SHP77 (cell line): ENCODE measurements at regions not wholly inside any gene's neighbourhood (a gene's known extent, or its start where the extent isn't known, plus 50 kb on each side); places are given as distances from the start of the nearest gene placed in this dataset.

ENCODE experiments used
- DNase-seq, 2 experiments: peaks; one replicate each; lab custom pipeline; 2025; lab: John Stamatoyannopoulos, UW

- no peak for DNase-seq
Measured at GRCh38 chr16:54628796-54629625, 301.7 kb upstream of the IRX5 start.

- no peak for DNase-seq
Measured at GRCh38 chr16:54627616-54628015, 303.0 kb upstream of the IRX5 start.

GRCh38 chr16:54623636-54624035 lies 307.0 kb upstream of the IRX5 start:
- no peak for DNase-seq

GRCh38 chr16:54620197-54620596 lies 310.5 kb upstream of the IRX5 start:
- DNase-seq, result no peak

- no peak for DNase-seq
Measured at GRCh38 chr16:54616610-54617009, 314.1 kb upstream of the IRX5 start.

- no peak for DNase-seq
Measured at GRCh38 chr16:54605536-54606066, 319.0 kb upstream of the IRX3 start.

GRCh38 chr16:54602666-54603065 lies 316.1 kb upstream of the IRX3 start:
- no peak for DNase-seq

GRCh38 chr16:54597222-54597621 lies 310.6 kb upstream of the IRX3 start:
- DNase-seq, result no peak

GRCh38 chr16:54595621-54596020 lies 309.0 kb upstream of the IRX3 start:
- DNase-seq, result no peak

GRCh38 chr16:54594601-54595391 lies 308.2 kb upstream of the IRX3 start:
- DNase-seq, result no peak

GRCh38 chr16:54591816-54592246 lies 305.2 kb upstream of the IRX3 start:
- DNase-seq, result no peak

GRCh38 chr16:54590836-54591235 lies 304.2 kb upstream of the IRX3 start:
- DNase-seq, result no peak

- DNase-seq, result no peak
Measured at GRCh38 chr16:54589326-54589725, 302.7 kb upstream of the IRX3 start.

GRCh38 chr16:54588026-54588425 lies 301.4 kb upstream of the IRX3 start:
- DNase-seq, result no peak

- no peak for DNase-seq
Measured at GRCh38 chr16:54587176-54587515, 300.6 kb upstream of the IRX3 start.

GRCh38 chr16:54586474-54587175 lies 300.0 kb upstream of the IRX3 start:
- DNase-seq, result no peak

- no peak for DNase-seq
Measured at GRCh38 chr16:54585998-54586340, 299.4 kb upstream of the IRX3 start.

- no peak for DNase-seq
Measured at GRCh38 chr16:54585094-54585997, 298.8 kb upstream of the IRX3 start.

- no peak for DNase-seq
Measured at GRCh38 chr16:54584121-54584520, 297.5 kb upstream of the IRX3 start.

GRCh38 chr16:54582631-54583250 lies 296.2 kb upstream of the IRX3 start:
- no peak for DNase-seq

- DNase-seq, result no peak
Measured at GRCh38 chr16:54579106-54579728, 292.6 kb upstream of the IRX3 start.
